ENCODE measurements at regions not wholly inside any gene's neighbourhood (a gene's known extent, or its start where the extent isn't known, plus 50 kb on each side); places are given as distances from the start of the nearest gene placed in this dataset.

DNA sequence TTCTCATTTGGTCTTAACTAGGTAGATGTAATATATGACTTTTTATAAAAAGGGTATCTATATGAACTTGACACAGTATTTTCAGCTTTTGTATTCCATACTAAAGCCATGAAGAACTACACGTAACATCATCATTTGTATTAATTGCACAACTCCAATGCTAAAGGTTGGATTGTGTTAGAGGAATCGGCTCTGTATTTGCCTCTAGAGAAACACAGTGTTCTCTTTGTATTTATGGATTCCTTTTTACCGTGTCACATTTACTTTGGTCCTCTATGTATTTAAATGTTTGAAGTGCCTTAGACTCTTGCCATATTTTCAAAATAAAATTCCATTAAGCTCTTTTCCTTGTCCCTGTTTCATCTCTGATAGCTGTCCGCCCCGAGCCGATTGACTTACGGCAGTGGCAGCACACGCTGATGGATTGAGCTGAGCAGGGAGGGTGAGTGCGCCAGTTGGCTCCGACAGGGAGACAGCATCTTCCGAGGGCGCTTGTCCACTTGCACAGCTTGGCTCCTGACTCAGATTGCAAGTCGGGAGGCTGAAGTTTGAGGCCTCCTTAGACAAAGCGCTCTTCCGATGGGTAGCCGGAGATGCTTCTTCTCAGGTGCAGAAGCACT is 95.6 kb upstream of the DMRT1 start:
- TF ChIP-seq POU2F2 (IDR thresholded peaks at IDR 0.05; ENCODE audit: low read depth, low read length) (no peak), POLR2A (IDR thresholded peaks at IDR 0.05; ENCODE audit: low read depth, low read length) (no peak), SPI1 (IDR thresholded peaks at IDR 0.05; ENCODE audit: low read depth, low read length) (no peak), TAF1 (IDR thresholded peaks at IDR 0.05; ENCODE audit: low read depth, low read length) (no peak)
- FAIRE-seq = no peak
- no peak for DNase-seq (ENCODE audit: insufficient read length, low spot score)

DNA sequence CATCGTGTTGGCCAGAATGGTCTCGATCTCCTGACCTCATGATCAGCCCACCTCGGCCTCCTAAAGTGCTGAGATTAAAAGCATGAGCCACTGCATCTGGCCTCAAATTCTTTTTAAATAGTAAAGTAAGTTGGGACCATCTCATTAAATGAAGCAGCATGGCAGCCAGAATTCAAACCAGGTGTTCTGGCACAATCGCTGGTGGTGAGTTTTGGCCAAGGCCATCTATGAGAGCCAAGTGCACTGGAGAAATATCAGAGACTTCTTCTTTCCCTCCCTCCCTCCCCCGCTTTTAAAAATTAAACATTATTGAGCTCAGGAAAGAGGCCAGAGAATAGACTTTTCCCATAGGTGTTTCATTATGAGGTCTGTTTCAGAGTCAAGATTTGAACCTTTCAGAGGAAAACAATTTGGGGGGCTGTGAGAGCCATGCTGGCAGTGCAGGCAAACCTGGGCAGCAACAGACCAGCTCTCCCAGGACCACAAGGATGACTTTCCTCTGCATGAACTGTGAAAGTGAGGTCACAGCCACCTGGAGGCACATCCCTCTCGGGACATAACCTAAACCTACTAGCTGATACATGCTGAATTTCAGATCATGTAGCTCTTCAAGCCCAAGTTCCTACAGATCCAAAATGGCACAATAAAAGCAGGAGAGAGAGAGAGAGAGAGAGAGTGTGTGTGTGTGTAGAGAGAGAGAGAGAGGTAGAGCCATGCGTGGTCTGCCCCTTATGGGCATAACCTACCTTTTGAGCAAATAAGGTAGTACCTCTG is 94.6 kb upstream of the DMRT1 start:
- no peak for DNase-seq (ENCODE audit: insufficient read length, low spot score)
- no peak for TF ChIP-seq PAX5 (IDR thresholded peaks at IDR 0.05; ENCODE audit: insufficient read depth, low read length, severe bottlenecking)
- TF ChIP-seq POLR2AphosphoS5 (IDR thresholded peaks at IDR 0.05; ENCODE audit: low read depth, low read length) = no peak
- no peak for TF ChIP-seq POLR2A (IDR thresholded peaks at IDR 0.05; ENCODE audit: low read depth, low read length)
- TF ChIP-seq SPI1 (IDR thresholded peaks at IDR 0.05; ENCODE audit: low read depth, low read length) = no peak
- no peak for TF ChIP-seq TAF1 (IDR thresholded peaks at IDR 0.05; ENCODE audit: low read depth, low read length)
- no peak for TF ChIP-seq POU2F2 (IDR thresholded peaks at IDR 0.05; ENCODE audit: low read depth, low read length)
- FAIRE-seq = no peak

DNA sequence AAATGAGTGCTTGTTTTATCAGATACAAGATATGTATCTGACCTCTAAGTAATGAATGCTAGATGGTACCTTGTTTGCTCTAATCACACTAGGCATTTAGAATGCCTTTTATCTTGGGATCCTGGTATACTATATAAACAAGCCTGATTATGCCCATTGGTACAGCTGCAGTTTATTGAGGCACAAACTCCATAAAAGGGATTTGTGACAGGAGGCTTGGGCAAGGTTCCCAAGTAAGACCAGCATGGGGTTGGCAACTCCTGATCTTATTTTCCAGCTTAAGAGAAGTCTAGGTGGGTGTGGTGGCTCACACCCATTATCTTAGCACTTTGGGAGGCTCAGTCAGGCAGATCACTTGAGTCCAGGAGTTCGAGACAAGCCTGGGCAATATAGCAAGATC is 93.9 kb upstream of the DMRT1 start:
- TF ChIP-seq SPI1 (IDR thresholded peaks at IDR 0.05; ENCODE audit: low read depth, low read length) (no peak), POU2F2 (IDR thresholded peaks at IDR 0.05; ENCODE audit: low read depth, low read length) (no peak), POLR2A (IDR thresholded peaks at IDR 0.05; ENCODE audit: low read depth, low read length) (no peak), POLR2AphosphoS5 (IDR thresholded peaks at IDR 0.05; ENCODE audit: low read depth, low read length) (no peak), PAX5 (IDR thresholded peaks at IDR 0.05; ENCODE audit: insufficient read depth, low read length, severe bottlenecking) (no peak), TAF1 (IDR thresholded peaks at IDR 0.05; ENCODE audit: low read depth, low read length) (no peak)
- FAIRE-seq (no peak), DNase-seq (ENCODE audit: insufficient read length, low spot score) (no peak)

DNA sequence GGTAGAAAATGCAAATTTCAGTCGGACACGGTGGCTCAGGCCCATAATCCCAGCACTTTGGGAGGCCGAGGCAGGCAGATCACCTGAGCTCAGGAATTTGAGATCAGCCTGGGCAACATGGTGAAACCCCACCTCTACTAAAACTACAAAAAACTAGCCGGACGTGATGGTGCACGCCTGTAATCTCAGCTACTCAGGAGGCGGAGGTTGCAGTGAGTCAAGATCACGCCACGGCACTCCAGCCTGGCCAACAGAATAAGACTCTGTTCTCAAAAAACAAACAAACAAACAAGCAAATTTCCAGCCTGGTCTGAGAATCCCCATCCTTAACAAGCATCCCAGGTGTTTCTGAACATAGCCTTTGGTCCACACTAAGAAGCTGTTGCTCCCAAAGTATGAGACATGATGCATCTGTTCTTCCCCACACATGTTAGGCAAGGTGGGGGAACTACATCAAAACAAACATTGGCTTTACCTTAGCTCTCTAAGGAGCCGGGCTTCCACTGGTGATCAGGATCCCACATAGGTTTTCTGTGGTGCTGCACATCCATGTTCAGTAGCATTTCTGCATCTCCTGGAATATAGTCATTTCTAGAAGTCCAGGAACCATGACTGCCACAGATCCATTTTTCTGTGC is 92.5 kb upstream of the DMRT1 start:
- DNase-seq (ENCODE audit: insufficient read length, low spot score) (no peak), FAIRE-seq (no peak)
- no peak for TF ChIP-seq POLR2A (IDR thresholded peaks at IDR 0.05; ENCODE audit: low read depth, low read length)
- TF ChIP-seq PAX5 (IDR thresholded peaks at IDR 0.05; ENCODE audit: insufficient read depth, low read length, severe bottlenecking) = no peak
- no peak for TF ChIP-seq TAF1 (IDR thresholded peaks at IDR 0.05; ENCODE audit: low read depth, low read length)
- TF ChIP-seq POU2F2 (IDR thresholded peaks at IDR 0.05; ENCODE audit: low read depth, low read length) = no peak
- no peak for TF ChIP-seq POLR2AphosphoS5 (IDR thresholded peaks at IDR 0.05; ENCODE audit: low read depth, low read length)
- TF ChIP-seq SPI1 (IDR thresholded peaks at IDR 0.05; ENCODE audit: low read depth, low read length) = no peak

DNA sequence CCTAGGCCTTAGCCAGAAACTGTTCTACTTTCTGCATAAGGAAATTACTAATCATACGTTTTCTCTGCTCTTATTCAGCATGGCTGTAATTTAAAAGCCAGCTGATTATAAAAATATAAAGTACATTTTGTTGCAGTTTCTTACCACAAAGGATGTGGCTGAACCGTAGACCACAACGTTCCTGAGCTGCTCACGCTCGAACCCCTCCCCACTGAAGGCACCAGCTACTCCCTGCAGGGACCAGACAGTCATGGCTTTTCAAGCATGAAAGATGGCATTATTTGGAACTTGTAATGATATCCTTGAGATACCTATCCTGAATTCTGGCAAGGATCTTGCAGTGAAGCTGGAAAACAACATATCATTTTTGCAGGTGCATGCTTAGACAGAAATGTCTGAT is 91.8 kb upstream of the DMRT1 start:
- no peak for DNase-seq (ENCODE audit: insufficient read length, low spot score)
- FAIRE-seq = no peak
- no peak for TF ChIP-seq POU2F2 (IDR thresholded peaks at IDR 0.05; ENCODE audit: low read depth, low read length)
- no peak for TF ChIP-seq POLR2AphosphoS5 (IDR thresholded peaks at IDR 0.05; ENCODE audit: low read depth, low read length)
- TF ChIP-seq TAF1 (IDR thresholded peaks at IDR 0.05; ENCODE audit: low read depth, low read length) = no peak
- TF ChIP-seq POLR2A (IDR thresholded peaks at IDR 0.05; ENCODE audit: low read depth, low read length) = no peak

DNA sequence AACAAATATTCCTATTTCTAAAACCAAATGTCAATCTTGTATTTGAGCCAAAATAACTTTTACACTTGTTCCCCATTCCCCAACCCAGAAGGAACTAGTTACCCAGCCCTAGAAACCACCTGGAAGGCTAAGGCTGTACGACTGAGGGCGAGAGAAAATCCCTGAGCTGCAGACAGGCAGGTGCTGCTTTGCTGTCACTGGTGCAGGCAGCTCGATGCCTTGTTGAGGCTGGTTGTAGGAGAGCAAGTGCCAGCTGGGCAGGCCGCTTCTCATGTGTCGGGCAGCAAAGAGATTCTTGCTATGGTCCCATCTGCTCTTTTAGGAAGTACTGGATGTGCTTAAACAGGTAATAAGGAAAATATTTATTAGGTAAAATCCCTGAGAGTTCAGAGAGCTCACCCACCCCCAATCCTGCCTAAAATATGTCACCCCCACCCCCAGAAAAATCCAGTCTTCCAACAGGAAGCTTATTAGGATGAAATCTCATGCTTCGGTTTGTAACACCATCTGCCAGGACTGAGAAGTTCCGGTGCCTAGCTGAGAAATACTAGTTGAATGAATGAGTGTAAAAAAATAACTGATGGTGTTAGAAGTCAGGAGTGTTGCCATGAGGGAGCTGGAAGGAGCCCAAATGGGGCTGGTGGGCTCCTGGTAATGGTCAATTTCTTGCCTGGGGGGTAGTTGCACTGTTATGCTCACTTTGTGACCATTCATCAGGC is 91.1 kb upstream of the DMRT1 start:
- no peak for TF ChIP-seq POU2F2 (IDR thresholded peaks at IDR 0.05; ENCODE audit: low read depth, low read length)
- TF ChIP-seq POLR2AphosphoS5 (IDR thresholded peaks at IDR 0.05; ENCODE audit: low read depth, low read length) = no peak
- TF ChIP-seq PAX5 (IDR thresholded peaks at IDR 0.05; ENCODE audit: insufficient read depth, low read length, severe bottlenecking) = no peak
- no peak for TF ChIP-seq SPI1 (IDR thresholded peaks at IDR 0.05; ENCODE audit: low read depth, low read length)
- TF ChIP-seq TAF1 (IDR thresholded peaks at IDR 0.05; ENCODE audit: low read depth, low read length) = no peak
- no peak for TF ChIP-seq POLR2A (IDR thresholded peaks at IDR 0.05; ENCODE audit: low read depth, low read length)
- DNase-seq (ENCODE audit: insufficient read length, low spot score) (no peak), FAIRE-seq (no peak)

DNA sequence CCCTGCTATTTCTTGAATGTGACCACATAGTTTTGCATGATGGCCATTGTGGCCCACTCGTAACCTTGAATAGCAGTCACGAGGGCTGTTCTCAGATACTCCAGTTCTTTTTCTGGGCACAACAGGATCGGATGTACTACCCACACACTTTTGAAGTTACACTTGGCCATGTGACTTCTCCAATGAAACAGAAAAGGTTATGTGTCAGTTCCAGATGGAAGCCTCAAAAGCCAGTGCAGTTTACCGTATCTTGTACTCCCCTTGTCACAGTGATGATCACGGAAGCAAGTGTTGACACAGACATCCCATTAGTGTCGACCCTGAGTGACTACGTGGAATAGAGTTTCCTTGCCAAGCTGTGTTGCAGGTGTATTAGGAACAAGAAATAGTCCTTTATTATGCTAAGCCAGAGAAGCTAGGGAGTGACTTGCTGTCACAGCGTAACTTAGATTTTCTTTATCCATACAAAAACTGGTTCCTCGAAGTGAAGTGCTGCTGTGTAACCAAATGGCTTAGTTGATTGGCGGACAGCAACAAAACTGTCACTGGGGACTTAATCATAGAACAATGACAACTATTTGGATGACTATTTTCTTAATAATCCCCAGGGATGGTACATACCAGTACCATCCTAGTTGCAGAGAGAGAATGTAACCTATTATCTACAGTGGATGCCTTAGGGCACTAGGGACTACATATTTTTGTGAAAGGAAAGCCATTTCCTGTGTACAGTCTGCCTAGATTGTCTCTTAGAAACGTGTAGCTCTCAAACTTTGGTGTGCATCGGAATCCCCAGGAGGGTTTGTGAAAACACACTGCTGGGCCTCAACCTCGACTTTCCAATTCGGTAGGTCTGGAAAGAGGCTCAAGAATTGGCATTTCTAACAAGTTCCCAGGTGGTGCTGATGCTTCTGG is 90.1 kb upstream of the DMRT1 start:
- no peak for DNase-seq (ENCODE audit: insufficient read length, low spot score)
- TF ChIP-seq POU2F2 (IDR thresholded peaks at IDR 0.05; ENCODE audit: low read depth, low read length) (no peak), TAF1 (IDR thresholded peaks at IDR 0.05; ENCODE audit: low read depth, low read length) (no peak), PAX5 (IDR thresholded peaks at IDR 0.05; ENCODE audit: insufficient read depth, low read length, severe bottlenecking) (no peak), SPI1 (IDR thresholded peaks at IDR 0.05; ENCODE audit: low read depth, low read length) (no peak), POLR2A (IDR thresholded peaks at IDR 0.05; ENCODE audit: low read depth, low read length) (no peak), POLR2AphosphoS5 (IDR thresholded peaks at IDR 0.05; ENCODE audit: low read depth, low read length) (no peak)
- no peak for FAIRE-seq

DNA sequence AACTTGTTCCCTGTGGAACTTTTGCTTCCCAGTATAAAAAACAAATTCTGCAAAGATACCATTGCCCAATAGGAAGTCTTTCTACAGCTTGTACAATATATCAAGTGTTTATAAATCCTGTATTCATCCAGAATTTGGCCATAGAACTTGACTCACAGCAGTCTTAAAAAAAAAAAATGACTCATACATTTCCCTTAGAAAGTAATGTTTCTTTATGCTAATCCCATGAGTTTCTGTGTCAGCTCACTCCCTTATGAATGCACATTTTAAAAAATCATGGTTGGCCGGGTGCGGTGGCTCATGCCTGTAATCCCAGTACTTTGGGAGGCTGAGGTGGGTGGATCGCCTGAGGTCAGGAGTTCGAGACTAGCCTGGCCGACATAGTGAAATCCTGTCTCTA is 89.3 kb upstream of the DMRT1 start:
- no peak for DNase-seq (ENCODE audit: insufficient read length, low spot score)
- no peak for FAIRE-seq

More for the DNA sequence above, 89.3 kb upstream of the DMRT1 start:
- TF ChIP-seq PAX5 (IDR thresholded peaks at IDR 0.05; ENCODE audit: insufficient read depth, low read length, severe bottlenecking) (no peak), SPI1 (IDR thresholded peaks at IDR 0.05; ENCODE audit: low read depth, low read length) (no peak), TAF1 (IDR thresholded peaks at IDR 0.05; ENCODE audit: low read depth, low read length) (no peak), POLR2AphosphoS5 (IDR thresholded peaks at IDR 0.05; ENCODE audit: low read depth, low read length) (no peak), POU2F2 (IDR thresholded peaks at IDR 0.05; ENCODE audit: low read depth, low read length) (no peak), POLR2A (IDR thresholded peaks at IDR 0.05; ENCODE audit: low read depth, low read length) (no peak)

Data from GM12891 (cell line).